Central memory CD4-positive, alpha-beta T cell (primary cell): ENCODE measurements at regions not wholly inside any gene's neighbourhood (a gene's known extent, or its start where the extent isn't known, plus 50 kb on each side); places are given as distances from the start of the nearest gene placed in this dataset.

Experiments
- DNase-seq: peaks from one replicate; pipeline ENCODE4 v3.0.0; 2022

DNA sequence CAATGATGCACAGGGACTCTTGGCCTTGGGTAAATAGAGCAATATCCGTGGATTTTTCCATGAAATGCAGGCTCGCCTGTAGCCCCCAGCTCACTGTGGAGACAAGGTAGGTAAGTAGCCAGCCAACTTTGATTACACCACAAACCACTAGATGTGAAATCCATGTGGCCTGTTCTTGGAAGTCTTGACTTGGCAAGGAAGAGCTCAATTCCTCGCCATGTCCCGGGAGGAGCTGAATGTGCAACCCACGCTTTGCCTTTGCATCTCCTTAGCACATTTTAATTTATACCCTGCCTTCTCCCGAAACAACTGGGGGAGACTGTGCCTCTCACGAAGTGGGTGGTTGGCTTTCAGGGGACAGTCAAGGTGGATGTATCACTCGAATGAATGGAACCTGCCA is 347.7 kb upstream of the MKI67 start:
- DNase-seq = no peak

DNA sequence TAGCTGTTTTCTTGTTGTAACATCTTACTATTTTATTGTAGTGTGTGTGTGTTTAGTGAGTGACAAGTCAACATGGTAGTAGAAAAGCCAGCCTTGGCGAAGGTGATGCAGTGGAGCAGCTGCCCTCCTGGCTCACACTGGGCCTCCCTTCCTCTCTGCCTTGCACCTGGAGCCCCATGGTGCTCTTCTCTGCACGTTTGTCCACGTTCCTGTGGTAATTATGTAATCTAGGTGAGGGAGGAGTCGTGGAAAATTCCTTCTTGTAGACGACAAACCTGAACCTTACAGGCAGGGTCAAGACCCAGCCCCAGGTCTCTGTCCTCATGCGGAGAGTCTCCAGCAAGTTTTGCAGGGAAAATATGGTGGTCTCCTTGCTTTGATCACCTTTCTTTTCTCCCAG is 348.3 kb upstream of the MKI67 start:
- DNase-seq = no peak

DNA sequence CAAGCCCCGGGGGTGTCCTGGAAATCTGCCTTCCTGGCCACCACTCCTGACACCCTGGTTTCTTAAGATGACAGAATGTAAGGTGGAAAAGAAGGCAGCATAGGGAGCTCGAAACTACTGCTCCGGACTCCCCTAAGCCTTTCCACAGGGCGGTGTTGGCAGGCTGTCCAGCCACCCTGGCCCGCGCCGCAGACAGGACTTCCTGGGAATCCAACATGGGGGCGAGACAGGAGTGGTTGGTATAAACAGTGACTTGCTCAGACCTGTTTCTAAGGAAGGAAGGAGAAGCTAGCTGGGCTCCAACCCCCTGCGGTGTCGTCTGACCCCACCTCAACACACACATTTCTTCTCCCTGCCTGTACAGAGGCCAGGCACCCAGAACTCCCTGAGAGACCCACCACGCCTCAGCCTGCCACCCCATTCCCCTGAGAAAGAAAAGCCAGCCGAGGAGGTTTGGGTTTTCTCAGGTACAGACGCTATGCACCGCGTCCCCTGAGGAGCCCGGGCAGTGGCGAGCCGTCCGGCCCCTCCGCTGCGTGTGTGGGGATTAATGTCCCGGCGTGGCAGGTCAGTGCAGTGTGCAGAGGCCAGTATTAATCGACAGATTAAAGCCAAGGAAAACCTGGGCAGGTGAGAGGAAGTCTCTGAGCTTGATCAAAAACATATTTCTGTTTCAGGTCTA is 349.6 kb upstream of the MKI67 start:
- no peak for DNase-seq

DNA sequence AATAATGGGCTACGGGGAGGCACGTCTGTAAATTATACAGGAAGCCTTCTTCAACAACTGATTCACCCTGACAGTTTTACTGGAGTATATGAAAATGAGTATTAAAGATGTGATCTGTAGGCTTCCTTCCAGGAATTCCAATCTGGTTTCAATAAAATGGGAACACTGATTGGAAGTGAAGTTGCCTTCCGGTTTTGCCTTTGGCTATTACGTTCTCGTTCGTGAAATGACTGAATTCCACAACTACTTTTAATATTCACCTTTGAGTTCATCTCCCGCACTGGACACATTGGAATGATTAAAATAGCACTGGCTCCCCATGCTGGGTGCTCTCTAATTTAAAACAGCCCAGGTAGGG is 350.1 kb upstream of the MKI67 start:
- DNase-seq = no peak

DNA sequence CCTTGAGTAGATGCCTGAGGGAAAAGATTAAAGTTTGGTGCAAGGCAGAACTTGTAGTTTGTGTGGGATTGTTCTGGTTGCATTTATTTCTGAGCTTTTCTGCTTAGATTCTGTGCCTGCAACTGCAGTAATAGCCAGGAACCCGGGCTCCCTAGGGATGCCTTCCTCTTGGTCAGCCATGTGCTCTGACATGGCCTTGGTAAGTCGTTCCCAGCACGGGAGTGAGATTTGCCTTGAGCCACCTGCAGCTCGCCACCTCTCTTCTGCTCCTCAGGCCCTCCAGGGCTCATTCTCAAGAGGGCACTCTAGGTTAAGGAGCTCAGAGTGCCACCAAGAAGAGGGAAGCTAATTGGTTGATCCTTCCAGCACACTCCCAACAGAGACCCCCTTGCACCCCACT is 350.6 kb upstream of the MKI67 start:
- no peak for DNase-seq

- DNase-seq = no peak
Observed at GRCh38 chr10:128480601-128481000, 354.4 kb upstream of the MKI67 start.

- DNase-seq = no peak
Observed at GRCh38 chr10:128481152-128481840, 355.1 kb upstream of the MKI67 start.

GRCh38 chr10:128482052-128482451 is 355.8 kb upstream of the MKI67 start:
- DNase-seq = no peak

DNA sequence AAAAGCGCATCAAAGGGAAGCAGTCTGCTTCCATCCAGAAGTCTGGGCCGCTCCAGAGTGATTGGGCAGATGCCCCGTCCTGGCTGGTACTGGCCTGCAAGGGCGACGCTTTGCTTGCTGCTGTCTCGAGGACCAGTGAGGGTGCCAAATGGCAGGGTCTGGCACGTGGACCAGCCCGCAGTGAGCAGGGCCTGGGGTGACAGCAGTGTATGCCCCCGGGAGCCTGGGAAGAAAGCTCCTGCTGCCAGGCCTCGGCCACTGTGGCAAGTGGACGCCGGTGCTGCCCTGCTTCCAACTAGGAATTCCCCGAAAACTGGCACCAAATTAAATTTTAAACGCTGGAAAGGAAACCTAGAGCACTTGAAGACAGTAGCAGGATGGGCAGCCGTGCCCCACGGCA is 357.0 kb upstream of the MKI67 start:
- DNase-seq = no peak

DNA sequence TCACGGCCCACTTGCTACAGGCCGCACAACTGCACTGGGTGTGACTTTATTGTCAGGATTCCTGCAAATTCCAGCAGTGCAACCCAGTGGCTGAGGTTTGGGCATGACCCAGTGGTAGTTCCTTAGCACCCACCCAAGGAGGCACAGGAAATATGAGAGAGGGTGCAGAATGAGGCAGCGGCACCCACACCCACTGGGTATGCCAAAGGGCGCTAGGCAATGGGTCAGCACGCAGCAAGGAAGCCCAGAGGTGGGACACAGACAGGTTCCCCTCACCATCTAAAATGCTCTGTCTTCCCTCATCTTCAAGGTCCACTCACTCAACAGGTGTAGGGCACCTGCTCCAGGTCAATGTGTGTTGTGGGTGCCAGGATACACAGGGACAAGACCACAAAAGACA is 357.8 kb upstream of the MKI67 start:
- DNase-seq = no peak

- DNase-seq = no peak
Observed at GRCh38 chr10:128485701-128486235, 359.5 kb upstream of the MKI67 start.

DNA sequence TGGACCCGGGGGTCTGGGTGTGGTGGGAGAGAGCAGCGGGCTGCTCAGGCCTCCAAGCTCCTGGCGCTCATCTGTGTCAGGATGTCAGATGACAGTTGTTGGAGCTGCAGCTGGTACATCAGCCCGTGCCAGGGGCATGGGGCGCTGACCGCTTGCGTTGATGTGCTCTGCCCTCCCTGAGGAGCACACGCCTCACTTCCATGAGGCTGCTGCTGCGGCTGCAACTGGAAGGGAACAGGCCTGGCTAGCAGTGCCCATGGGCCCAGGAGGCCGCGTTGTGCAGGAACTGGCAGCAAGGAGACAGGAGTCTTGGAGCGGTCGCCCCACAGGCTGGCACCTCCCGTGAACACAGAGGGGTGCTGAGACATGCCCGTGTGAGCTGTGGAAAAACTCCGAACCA is 361.3 kb upstream of the MKI67 start:
- DNase-seq = no peak

DNA sequence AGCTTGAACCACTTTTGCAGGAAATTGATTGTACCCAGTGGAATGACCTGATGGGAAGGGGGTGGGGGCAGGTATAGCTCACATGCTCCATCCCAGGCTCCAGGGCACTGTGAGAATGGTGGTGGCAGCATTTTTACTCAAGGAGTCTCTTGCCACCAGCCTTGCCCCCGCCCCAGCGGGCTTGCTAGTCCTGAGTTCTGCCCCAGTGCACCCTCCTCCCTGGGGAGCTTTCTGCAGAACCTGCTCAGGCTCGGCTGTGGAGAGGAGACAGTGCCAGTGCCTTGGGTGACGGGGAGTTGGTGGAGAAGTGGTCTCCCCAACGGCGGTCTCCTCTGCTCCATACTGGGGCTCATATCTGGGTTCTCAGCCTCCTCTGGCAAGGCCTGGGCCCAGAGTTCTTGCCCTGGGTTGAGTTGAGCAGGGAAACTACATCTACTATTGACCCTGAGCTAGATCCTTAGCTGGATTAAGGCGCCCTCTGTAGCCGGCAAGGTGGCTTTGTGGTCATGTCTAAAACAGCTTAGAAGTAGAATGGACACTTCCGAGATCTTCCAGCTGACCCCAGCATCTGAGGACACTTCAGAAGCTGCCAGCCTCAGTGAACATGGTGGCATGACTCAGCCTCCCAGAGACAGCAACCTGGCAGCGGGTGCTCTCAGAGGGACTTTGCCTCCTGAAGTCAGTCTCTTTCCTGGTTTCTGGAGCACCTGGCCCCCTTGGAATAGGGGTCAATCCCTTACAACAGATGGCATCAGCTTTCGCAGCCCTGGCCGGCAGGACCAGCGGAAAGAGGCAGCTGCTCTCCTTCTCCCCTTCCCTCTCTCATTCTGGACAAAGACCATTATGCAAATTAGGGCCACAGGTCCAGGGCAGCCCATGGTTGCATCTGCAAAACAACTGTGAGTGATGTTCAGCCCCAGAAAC is 363.4 kb upstream of the MKI67 start:
- no peak for DNase-seq

GRCh38 chr10:128491686-128492085 is 365.5 kb upstream of the MKI67 start:
- no peak for DNase-seq

DNA sequence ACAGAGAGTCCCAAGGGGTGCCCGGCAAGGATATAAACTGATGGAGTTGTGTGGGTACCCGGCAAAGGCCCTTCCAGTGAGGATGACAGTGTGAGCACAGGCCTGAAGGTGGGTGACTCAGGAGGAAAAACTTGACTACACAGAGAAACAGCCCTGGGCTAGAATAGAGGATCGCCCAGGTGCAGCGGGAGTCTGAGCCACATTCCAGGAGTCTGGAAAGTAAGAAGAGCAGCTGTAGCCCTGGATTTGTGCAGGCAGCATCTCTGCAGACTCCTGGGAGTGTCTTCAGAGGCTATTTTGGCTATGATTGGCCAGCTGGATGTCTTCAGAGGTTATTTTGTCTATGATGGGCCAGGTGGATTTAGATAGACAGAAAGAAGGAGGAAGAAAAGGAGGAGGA is 367.6 kb upstream of the MKI67 start:
- DNase-seq = no peak

DNA sequence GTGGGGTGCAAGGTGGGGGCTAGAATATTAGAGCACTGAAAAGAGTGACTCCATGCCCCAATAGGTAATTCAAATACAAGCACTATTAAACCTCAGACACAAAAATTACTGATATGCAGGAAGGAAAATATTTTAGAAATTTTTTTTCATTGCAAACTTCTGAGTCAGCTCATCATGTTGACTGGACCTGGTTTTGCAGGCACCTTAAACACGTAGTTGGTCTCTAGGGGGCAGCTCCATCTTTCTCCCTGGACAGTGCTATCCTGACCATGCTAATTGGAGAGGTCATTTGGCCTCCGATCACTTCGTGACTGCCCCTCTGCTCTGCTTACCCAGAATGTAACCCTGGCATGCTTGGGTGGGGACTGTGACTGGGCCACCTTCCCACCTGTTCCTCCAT is 368.4 kb upstream of the MKI67 start:
- no peak for DNase-seq

DNA sequence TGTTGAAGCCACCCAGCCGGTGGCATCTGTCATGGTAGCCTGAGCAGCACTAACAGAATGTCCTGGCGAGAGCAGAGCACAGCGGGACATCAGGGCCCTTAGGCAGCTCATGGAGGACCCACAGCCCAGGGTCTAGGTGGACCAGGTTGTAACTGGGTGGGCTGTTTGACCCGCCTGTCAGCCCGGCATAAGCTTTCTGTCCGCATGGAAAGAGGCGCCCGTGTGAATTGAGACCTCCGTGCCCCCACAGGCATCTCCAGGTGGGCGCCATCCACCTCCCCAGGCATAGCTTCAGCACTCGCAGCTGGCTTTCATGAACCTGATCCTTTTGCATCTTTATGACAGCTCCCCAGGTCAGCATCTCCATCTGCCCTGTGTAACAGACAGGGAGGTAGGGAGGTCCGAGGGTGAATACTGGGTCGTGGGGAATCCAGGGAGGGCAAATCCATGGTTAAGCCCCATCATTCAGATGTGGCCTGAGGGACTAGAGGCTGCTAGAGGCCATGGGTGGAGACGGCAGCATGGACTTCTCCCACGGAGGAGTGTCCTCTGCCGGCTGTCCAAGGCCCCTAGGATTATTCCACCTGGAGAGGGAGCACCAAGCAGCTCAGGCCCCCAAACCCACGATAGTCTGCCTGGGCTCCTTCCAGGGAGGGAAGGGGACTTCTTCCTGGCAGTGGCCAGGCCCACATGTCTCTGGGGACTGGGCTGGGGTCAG is 371.6 kb upstream of the MKI67 start:
- DNase-seq = no peak

GRCh38 chr10:128498378-128498730 is 372.1 kb upstream of the MKI67 start:
- no peak for DNase-seq

- DNase-seq = no peak
Observed at GRCh38 chr10:128498746-128499145, 372.5 kb upstream of the MKI67 start.

DNA sequence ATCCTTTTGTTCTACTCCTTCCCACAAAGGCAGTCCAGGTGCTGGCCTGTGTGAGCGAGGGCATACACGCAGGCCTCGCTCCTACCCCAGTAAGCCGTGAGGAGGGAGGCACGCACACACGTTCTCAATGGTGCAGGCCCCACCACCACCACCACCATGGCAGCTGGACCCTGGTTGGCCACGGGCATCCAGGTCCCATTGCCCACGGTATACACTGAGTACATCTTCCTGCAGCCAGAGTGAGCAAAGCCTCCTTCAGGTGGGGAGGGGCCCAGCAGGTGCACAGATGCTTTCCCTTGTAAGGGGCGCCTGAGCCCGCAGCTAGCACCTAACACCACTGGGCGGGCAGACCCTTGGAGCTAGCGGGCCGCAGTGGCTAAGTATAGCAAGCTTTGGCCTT is 373.3 kb upstream of the MKI67 start:
- no peak for DNase-seq

DNA sequence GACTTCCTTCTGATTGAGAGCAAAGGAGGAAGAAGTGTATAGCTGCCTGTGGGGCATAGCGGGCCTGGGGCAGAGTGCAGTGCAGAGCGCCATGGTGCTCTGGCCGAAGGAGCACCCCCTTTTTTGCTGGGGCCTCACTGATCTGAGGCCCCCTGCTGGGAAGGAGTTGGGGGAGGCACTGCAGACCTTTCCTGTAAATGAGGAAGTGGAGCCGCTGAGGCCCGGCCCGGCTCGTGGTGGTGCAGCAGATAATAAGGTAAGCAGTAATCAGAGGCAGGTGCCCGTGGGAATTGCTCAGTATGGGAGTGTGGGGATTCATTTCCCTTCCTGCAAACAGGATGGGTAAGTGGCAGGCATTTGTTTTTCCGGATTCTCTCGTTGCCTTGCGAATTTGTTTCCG is 373.7 kb upstream of the MKI67 start:
- no peak for DNase-seq

- no peak for DNase-seq
Observed at GRCh38 chr10:128500642-128501041, 374.4 kb upstream of the MKI67 start.

DNA sequence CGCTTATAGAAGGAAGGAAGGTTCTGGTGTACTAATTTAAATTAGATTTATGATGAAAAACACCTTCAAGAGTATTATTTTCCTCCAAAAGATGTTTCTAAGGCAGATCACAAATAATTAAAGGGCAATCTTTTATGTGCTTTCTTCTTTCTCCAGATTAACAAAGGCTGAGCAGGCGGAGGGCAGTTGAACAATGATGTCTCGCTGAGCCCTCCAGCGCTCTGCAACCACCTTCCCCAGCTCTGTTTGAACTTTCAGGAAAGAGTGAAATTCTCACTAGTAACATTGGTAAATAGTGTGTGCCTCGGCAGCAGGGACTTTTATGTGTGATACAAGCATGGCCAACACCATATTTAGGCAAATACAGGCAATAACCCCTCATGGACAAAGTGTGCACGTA is 379.1 kb upstream of the MKI67 start:
- DNase-seq = no peak
